ENCODE measurements at regions not wholly inside any gene's neighbourhood (a gene's known extent, or its start where the extent isn't known, plus 50 kb on each side); places are given as distances from the start of the nearest gene placed in this dataset.

- Histone ChIP-seq H3K9ac (ENCODE audit: low read length) (no peak overlapping the region), H3K27ac (ENCODE audit: low read depth, low read length) (no peak overlapping the region), H3K79me2 (ENCODE audit: insufficient read depth, low read length) (no peaks in the 10 kb centered on the region), H3K4me1 (ENCODE audit: control insufficient read depth in 1 of 2, insufficient read depth in 2 of 2, low read length in 2 of 2) (peaks cover 0 to 7% of the 10 kb centered on the region in 2 experiments; a peak in 1 of 4 replicates), H4K20me1 (ENCODE audit: insufficient read depth) (no peaks in the 10 kb centered on the region), H3K9me2 (ENCODE audit: insufficient read depth) (no peaks in the 10 kb centered on the region), H3K4me3 (replicated peaks in 1 of 2; ENCODE audit: low read depth in 1 of 2, low read length in 2 of 2) (no peak overlapping the region), H3K27me3 (ENCODE audit: insufficient read depth, low read length) (peaks cover 25% of the 10 kb centered on the region), H3K4me2 (ENCODE audit: low read length) (no peak overlapping the region), H3K36me3 (ENCODE audit: control insufficient read depth in 1 of 2, insufficient read depth in 2 of 2, low read length in 2 of 2) (no peaks in the 10 kb centered on the region), H3K9me3 (ENCODE audit: control insufficient read depth in 1 of 2, insufficient read depth in 1 of 2, low read depth in 1 of 2, low read length in 2 of 2) (no peaks in the 10 kb centered on the region), H2AFZ (ENCODE audit: low read depth, low read length, poor library complexity, severe bottlenecking) (no peak overlapping the region)
- ChIA-PET POLR2A (no interaction called here), CTCF (no interaction called here), RAD21 (ENCODE audit: low non-redundant PET in 1 of 2, low total read pairs in 2 of 2, uncharacterized antibody in 2 of 2, unreplicated experiment in 2 of 2) (no interaction called here)
- ATAC-seq (no peak), DNase-seq (ENCODE audit: low read depth, low spot score) (no peak)
- no TSS peak for BruUV-seq (replicated peaks)
- intact Hi-C loops (cut with micrococcal nuclease): no loop called here
- TF ChIP-seq POLR2AphosphoS5 (IDR thresholded peaks at IDR 0.05; ENCODE audit: low read depth, low read length) (no peak), EZH2 (IDR thresholded peaks at IDR 0.05) (no peak), TCF7L2 (IDR thresholded peaks at IDR 0.05; ENCODE audit: borderline replicate concordance, extremely low read depth, insufficient read depth, insufficient read length) (no peak), SP1 (IDR thresholded peaks at IDR 0.05; ENCODE audit: low read depth) (no peak), SRF (IDR thresholded peaks at IDR 0.05; ENCODE audit: low read depth) (no peak), EGR1 (IDR thresholded peaks at IDR 0.05; ENCODE audit: low read depth) (no peak)
- TF ChIP-seq, protein P1, sequence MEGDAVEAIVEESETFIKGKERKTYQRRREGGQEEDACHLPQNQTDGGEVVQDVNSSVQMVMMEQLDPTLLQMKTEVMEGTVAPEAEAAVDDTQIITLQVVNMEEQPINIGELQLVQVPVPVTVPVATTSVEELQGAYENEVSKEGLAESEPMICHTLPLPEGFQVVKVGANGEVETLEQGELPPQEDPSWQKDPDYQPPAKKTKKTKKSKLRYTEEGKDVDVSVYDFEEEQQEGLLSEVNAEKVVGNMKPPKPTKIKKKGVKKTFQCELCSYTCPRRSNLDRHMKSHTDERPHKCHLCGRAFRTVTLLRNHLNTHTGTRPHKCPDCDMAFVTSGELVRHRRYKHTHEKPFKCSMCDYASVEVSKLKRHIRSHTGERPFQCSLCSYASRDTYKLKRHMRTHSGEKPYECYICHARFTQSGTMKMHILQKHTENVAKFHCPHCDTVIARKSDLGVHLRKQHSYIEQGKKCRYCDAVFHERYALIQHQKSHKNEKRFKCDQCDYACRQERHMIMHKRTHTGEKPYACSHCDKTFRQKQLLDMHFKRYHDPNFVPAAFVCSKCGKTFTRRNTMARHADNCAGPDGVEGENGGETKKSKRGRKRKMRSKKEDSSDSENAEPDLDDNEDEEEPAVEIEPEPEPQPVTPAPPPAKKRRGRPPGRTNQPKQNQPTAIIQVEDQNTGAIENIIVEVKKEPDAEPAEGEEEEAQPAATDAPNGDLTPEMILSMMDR (IDR thresholded peaks at IDR 0.05 in 2 of 3, conservative IDR thresholded peaks at IDR 0.05 in 1 of 3; ENCODE audit: borderline replicate concordance in 1 of 3, insufficient read depth in 1 of 3, low read depth in 2 of 3, low read length in 2 of 3): no peak
- TF ChIP-seq, protein P2, sequence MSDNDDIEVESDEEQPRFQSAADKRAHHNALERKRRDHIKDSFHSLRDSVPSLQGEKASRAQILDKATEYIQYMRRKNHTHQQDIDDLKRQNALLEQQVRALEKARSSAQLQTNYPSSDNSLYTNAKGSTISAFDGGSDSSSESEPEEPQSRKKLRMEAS (IDR thresholded peaks at IDR 0.05): no peak
These were observed 360.4 kb upstream of the ZNF32 start for GRCh38 chr10:44008917-44009709.

Measured in HCT116 (cell line).